HTR-8/SVneo (cell line): ENCODE measurements at regions not wholly inside any gene's neighbourhood (a gene's known extent, or its start where the extent isn't known, plus 50 kb on each side); places are given as distances from the start of the nearest gene placed in this dataset.
A peak's percentile ranks its signal among the peaks of the same experiment; 100 is the strongest.

Source experiments
- DNase-seq: peaks from one replicate; pipeline ENCODE4 v3.0.0; 2011; ENCODE audit warnings: low spot score, mixed read lengths; ENCODE audit not compliant: insufficient read length
- FAIRE-seq: peaks from 2 replicates; lab custom pipeline; 2011; peaks lifted over from hg19 to GRCh38; lab: Jason Lieb, UNC

DNA sequence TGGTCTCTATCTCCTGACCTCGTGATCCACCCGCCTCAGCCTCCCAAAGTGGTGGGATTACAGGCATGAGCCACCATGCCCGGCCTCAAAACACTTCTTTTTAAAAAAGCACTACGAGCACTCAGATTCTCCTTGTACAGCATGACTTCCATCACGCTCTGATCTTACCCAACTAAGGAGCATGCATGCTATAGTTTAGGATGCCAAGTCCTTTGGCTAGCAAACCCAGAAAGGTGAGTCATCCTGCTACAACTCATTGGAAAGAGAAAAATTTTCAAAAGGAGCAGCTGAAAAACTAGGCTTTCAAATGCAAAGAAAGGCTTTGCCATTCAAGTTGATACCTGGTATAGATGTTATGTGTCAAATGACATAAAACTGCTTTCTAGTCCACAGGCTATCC lies 70.3 kb upstream of the PRICKLE2 start:
- no peak for FAIRE-seq
- no peak for DNase-seq

DNA sequence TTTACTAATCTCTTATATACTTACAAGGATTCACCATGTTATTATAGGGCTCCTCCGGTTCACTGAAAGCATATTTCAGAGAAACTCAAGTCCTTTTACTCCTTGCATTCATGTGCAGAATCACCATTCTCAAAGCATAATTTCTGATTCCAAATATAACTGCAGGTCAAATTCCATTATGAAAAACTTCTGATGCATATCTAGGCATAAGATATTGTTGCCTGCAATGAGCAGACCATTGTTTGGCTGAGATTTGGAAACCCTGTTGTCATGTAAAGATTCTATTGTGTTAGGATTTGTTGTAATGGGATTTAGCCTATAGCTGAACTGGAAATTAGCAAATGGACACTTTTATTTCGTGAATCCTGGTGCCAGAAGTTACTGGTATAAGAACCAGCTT lies 69.5 kb upstream of the PRICKLE2 start:
- FAIRE-seq (peak; percentile 28), DNase-seq (no peak)

DNA sequence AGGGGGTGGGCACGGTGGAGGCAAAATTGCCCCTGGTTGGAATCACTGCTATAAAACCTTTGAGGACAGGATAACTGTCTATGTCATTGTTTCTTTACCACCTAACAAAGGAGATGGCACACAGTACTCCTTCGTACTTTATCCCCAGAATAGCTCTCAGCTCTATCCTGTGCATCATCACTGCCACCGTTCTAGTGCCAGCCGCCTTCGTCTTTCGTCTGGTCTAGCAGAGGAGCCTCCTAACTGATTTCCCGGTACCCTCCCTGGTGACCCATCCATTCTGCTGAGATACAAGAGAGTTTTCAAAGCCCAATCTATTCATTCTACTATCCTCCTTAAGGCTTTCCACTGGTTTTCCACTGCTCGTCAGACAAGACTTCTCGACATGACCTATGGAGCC lies 67.9 kb upstream of the PRICKLE2 start:
- DNase-seq (no peak), FAIRE-seq (no peak)

GRCh38 chr3:64291956-64292355 lies 66.7 kb upstream of the PRICKLE2 start:
- FAIRE-seq = no peak
- no peak for DNase-seq

DNA sequence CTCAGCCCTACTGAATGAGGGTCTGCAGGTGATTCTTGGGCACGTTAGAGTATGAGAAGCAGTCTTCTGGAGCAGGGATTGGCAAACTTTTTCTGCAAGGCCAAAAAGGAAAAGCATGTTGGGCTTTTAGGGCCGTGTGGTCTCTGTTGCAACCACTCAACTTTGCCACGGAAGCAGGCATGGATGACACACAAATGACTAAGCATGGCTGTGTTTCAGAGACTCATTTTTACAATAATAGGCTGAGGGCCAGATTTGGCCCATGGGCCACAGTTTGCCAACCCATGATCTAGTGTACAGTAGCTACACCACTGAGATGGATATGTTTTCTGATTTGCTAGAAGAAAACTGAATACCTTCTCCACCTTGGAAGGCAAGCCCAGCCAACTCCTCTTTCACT lies 66.1 kb upstream of the PRICKLE2 start:
- FAIRE-seq (no peak), DNase-seq (no peak)

DNA sequence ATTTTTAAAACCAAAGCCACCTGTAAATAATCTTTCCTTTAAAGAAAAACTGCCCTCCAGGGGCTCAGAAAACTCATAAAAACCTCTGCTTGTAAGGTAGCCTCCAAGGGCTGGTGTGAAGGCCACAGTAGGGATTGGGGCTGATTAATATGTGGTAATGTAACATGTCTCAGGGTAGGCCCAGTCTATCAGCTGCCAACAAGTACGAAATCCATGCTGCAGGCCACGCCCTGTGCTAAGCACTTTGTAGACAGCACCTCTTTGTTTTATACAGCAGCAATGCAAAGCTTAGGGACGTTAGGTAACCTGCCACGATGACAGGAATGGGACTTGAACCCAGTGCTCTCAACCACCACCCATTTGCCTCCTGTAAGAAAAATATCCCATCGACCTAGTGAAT lies 65.6 kb upstream of the PRICKLE2 start:
- FAIRE-seq = no peak

DNA sequence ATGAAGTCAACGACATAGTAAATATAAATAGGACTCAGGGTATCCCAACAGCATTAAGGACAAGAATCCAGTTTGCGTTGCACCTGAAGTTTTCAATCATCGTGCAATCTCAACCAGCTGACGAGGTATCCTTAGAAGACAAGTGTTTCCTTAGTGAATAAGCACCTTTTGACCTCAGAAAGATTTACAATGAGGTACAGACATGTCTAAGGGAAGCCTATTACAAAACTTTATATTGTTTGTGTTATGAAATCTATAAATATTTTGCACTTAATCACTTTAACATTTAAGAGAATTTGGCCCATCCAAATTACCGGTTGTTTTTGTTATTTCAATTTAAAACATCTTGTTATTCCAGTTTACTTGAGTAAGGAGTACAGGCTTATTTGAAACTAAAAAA lies 64.9 kb upstream of the PRICKLE2 start:
- DNase-seq (no peak), FAIRE-seq (no peak)

More for the DNA sequence above, 65.6 kb upstream of the PRICKLE2 start:
- DNase-seq = no peak

GRCh38 chr3:64289622-64290021 lies 64.4 kb upstream of the PRICKLE2 start:
- DNase-seq (no peak), FAIRE-seq (no peak)

DNA sequence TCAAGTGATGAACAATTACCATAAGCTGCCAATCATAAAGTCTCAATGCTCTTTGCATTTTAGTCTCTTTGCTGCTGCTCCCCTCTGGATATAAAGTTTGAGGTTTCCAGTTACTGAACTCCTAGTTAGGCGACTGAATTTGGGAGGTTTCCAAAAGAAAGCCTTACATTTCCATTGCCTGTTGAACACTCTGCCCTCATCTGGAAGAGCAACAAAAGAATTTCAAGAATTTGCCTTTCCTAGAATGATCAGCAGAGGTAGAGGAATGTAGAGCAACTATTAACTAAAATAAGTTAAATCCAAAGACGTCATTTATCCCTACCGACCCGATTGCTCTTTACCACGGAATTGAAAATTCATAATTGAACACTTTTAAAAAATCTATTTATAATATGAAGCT lies 53.4 kb upstream of the PRICKLE2 start:
- no peak for FAIRE-seq
- no peak for DNase-seq

- no peak for FAIRE-seq
- DNase-seq = no peak
Observed at GRCh38 chr3:64276131-64276530, 50.9 kb upstream of the PRICKLE2 start.
